ENCODE measurements at regions not wholly inside any gene's neighbourhood (a gene's known extent, or its start where the extent isn't known, plus 50 kb on each side); places are given as distances from the start of the nearest gene placed in this dataset.

- no peak for TF ChIP-seq POLR2A (IDR thresholded peaks at IDR 0.05; ENCODE audit: low read depth, low read length)
- no peak for TF ChIP-seq POLR2AphosphoS5 (IDR thresholded peaks at IDR 0.05; ENCODE audit: low read depth, low read length)
These were observed 276.8 kb downstream of the PYDC2 start for GRCh38 chr3:191737742-191738141.

Measured in GM12891 (cell line).